HUDEP-2 (cell line): ENCODE measurements at regions not wholly inside any gene's neighbourhood (a gene's known extent, or its start where the extent isn't known, plus 50 kb on each side); places are given as distances from the start of the nearest gene placed in this dataset.
"Not testable (repeated sequence)": the region's sequence is repeated elsewhere in the genome, so short reads cannot be mapped to it uniquely, and the experiment has no call there.

Source experiments
- DNase-seq, 76 experiments: peaks; one replicate each; lab custom pipeline; 2025; ENCODE audit not compliant: unreplicated experiment in 76 of 76; lab: John Stamatoyannopoulos, UW

GRCh38 chr16:65315081-65315780 lies 193.4 kb upstream of the CDH11 start:
- no peak for DNase-seq

DNA sequence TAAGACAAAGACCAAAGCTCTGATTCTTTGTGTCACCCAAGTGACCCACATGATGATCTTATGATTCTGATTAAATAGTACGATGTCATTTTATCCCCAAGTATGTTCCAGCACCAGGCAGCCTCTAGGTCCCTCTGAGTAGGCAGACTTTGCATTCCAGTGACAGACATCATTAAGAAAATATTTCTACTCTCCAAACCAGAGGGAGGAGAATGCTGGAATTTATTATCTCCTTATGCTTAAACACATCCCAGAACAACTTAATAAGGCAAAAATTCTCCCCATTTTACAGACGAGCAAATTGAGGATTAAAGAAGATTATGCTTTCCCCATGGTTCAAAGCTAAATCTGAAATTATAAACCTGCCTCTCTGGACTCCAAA lies 192.8 kb upstream of the CDH11 start:
- no peak for DNase-seq

GRCh38 chr16:65313936-65314626 lies 192.2 kb upstream of the CDH11 start:
- no peak for DNase-seq

- DNase-seq: no peak
Measured at GRCh38 chr16:65312795-65313194, 190.9 kb upstream of the CDH11 start.

DNA sequence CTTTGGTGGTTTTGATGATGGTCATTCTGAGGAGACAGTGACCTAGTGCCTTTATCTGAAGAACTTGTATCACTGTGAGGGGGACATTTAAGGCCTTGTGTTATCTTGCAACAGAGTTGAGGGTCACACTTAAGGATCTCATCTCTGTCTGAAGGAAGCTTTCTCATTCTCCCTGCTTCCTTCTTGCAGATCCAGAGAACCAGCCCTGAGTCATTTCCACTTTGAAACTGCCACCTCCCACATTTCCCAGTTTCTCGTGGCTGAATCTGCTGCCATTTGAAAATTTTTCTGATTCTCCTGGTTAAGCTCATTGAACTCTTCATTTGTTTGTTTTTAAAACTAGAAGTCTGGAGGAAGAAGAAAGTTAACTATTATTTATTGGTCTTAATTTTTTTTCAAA lies 190.2 kb upstream of the CDH11 start:
- no peak for DNase-seq

DNA sequence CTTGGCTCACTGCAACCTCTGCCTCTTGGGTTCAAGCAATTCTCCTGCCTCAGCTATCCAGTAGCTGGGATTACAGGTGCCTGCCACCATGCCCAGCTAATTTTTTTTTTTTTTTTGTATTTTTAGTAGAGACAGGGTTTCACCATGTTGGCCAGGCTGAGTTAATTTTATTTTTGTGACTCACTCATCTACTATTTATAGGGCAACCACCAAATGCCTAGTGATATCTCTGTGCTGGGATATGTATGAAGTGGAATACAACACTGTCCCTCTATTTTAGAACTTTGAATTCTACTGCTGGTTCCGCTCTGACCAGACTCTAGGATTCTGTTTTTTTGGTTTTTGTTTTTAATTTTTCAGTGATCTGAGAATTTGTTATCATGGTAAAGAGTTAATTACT lies 188.6 kb upstream of the CDH11 start:
- not testable (repeated sequence) for DNase-seq

GRCh38 chr16:65309354-65309753 lies 187.5 kb upstream of the CDH11 start:
- DNase-seq: no peak

GRCh38 chr16:65308506-65308905 lies 186.6 kb upstream of the CDH11 start:
- DNase-seq: no peak

GRCh38 chr16:65307286-65307685 lies 185.4 kb upstream of the CDH11 start:
- no peak for DNase-seq

DNA sequence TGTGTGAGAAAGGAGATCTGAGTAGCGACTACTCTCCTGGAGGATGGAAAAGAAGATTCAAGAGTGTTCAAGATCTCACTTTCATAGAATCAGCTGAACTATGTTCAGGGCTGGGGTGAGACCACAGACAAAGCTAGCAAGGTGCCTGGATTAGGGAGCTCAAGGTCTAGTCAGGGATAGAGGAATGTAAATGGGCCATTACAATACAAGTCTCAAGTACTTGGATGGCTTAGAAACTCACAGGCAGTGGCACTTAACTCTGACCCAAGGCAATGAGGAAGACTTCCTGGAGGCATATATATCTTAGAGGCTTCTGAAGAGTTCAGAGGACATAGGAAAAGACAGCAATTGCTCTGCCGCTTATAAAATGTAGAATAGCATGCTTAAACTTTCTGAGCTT lies 184.9 kb upstream of the CDH11 start:
- no peak for DNase-seq

DNA sequence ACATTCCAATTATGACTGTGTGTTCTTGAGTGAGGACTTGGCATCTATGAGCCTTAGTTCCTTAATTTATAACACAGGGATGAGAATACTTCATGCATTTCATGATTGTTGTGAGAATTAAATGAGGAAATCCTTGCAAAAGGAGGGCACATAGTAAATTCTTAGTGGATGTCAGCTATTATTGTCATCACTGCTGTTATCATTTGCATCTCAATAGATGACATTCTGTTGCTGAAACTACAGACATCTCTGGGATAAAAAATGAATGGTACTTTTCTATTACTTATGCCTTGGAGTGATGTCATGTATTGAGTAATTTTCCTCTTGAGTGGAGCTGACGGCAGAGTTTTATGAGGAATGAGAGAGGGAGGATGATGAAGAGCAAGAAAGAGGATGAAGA lies 184.4 kb upstream of the CDH11 start:
- DNase-seq: no peak

DNA sequence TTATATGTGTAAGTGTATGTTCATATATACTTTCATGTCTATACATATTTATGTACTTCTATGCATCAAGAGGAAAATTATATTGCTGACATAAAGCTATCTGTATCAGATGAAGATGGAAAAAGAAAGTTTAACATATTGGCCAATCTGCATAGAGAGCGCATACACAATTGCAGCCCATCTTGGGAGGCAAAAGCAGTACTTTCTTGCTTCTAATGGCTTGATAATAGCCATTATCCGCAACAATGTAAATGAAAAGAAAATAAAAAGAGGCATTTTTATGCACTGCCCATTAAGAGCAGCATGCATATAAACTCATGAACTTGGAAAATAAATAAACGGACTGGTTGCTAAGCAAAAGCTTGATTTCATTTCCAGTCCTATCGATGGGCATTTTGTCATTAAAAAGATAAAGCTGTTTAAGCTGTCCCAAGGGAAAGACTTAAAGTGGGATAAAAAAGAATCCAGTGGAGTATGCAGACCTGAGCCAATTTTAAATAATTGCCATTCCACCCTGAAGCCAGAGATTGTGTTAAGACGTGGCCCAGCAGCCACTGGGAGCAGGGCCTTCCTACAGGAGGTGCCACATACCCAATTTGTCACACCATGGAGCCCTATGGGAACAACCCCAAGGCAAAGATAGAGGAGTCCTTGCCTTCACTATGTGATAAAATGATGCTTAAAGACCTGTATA lies 183.6 kb upstream of the CDH11 start:
- DNase-seq: no peak

DNA sequence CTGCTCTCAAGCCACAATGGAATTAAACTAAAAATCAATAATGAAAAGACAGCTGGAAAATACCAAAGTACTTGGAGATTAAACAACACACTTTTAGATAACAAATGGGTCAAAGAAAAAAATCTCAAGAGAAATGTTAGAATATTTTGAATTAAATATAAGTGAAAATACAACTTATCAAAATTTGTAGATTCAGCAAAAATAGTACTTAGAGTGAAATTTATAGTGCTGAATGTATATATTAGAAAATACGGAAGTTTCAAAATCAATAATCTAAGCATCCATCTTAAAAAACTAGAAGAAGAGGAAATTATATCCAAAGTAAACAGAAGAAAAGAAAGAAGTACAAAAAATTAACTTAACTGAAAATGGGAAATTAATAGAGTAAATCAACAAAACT lies 179.2 kb upstream of the CDH11 start:
- no peak for DNase-seq

- no peak for DNase-seq
Measured at GRCh38 chr16:65297453-65297852, 175.6 kb upstream of the CDH11 start.

GRCh38 chr16:65295527-65295926 lies 173.7 kb upstream of the CDH11 start:
- DNase-seq: no peak

- DNase-seq: no peak
Measured at GRCh38 chr16:65294708-65295107, 172.8 kb upstream of the CDH11 start.

DNA sequence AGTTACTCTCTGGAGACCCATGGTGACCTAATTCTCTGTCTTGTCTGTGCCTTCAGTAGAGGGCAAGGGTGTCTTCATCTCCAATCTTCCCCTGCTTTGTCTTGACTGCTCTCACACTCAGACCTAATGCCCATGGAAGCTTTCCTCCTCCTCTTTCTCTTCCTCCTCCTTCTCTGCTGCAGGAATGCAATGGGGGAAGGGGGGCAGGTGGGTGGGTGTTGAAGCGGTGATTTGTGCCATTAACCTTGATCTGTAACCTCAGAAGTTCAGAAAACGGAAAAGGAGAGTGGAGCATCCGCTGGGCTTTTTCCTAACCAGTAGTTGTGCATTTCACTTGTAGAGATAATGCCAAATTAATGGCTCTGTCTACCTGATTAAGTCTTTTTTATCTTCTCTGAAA lies 172.3 kb upstream of the CDH11 start:
- DNase-seq: no peak

DNA sequence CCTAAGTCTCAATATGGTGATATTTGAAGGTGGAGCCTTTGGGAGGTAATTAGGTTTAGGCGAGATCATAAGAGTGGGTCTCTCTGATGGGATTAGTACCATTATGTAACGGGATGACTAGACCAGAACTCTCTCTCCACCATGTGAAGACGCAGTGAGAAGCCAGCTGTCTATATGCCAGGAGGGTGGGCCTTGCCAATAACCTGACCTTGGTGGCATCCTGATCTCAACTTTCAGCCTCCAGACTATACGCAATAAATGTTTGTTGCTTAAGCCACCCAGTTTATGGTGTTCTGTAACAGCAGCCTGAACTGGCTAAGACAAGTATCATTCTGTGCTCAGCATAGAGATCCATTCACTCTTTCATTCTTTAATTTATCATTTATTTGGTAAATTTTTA lies 167.2 kb upstream of the CDH11 start:
- no peak for DNase-seq

GRCh38 chr16:65287307-65287706 lies 165.4 kb upstream of the CDH11 start:
- DNase-seq: no peak

DNA sequence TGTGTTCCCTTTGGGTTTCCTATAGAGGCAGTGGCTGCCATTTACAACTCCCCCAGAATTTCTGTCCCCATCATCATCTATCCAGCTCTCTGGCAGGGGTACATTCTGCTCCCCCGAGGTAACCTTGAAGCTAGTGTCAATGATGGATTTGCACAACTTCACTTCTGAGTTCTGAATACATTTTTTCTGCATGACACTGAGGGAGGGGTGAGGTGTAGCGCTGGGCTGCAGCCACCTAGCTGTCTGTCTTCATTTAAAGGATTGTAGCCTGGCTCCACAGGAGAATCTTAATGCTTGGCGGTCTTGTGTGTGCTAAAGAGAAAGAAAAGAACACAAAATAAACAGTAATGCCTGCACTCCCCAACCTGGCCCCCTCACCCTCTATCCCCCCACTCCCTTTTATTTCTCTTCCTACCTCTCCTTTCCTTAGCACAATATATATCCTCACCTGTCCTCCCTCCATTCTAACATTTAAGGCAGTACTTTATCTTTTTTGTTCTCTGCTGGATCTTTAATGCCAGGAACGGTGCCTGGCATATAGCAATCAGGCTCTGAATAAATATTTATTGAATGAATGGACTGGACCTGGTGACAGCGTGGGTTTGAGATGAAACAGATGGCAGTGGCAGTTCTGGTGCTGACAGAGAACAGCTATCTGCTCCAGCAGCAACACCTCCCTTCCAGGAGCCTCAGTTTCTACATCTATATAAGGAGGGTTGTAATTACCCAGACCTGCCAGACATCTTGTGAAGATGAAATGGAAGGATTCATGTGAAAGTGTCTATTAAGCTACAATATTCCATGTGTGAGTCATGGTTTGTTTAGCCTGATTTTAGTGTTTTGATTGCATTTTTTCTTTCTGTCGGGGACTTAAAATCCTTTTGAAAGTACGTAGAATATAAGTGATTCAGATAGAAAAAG lies 163.5 kb upstream of the CDH11 start:
- DNase-seq: no peak

- no peak for DNase-seq
Measured at GRCh38 chr16:65284626-65285025, 162.8 kb upstream of the CDH11 start.
